ENCODE measurements at regions not wholly inside any gene's neighbourhood (a gene's known extent, or its start where the extent isn't known, plus 50 kb on each side); places are given as distances from the start of the nearest gene placed in this dataset.

DNA sequence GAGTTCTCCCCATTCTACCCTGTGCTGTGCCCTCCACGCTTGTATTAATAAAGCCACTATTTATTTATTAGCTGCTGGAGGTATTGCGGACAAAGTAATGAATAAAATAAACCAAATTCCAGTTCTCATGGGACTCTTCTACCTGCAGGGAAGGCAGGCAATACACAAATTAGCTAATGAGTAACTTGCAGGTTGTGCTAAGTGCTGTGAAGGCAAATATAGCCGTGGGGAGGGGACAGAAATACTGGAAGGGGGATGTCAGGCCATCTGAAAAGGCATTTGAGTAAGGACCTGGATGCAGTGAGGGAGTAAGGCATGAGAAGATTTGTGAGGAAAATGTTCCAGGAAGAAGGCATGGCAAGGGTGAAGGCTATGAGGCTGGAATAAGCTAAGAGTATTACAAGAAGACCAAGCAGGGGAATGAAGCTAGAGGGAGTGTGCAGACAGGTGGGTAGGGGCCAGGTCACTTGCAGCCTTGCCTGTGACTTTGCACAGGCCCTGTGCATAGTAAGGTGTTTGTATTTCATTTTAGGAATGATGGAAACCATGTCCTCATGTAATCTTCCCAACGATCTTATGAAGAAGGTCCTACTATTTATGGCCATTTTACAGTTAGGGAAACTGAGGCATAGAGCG, 167.5 kb downstream of the PTPN11 start:
- Mint-ChIP-seq H3K36me3 (no peaks in the 10 kb centered on the region), H3K27me3 (ENCODE audit: insufficient read depth, low read depth) (peaks cover 7% of the 10 kb centered on the region), H3K9me3 (no peaks in the 10 kb centered on the region), H3K4me1 (peaks cover 4% of the 10 kb centered on the region), H3K4me3 (no peak overlapping the region), H3K27ac (no peak overlapping the region)
- no peak overlapping the region for H3K4me3 ChIP-seq
- no peaks in the 10 kb centered on the region for H3K9me3 ChIP-seq (ENCODE audit: low read depth)
- H3K27me3 ChIP-seq = peaks cover 97% of the 10 kb centered on the region
- H2AFZ ChIP-seq (replicated peaks) = no peak overlapping the region
- DNase-seq (ENCODE audit: low spot score) = no peak
- H4K20me1 ChIP-seq (ENCODE audit: low read depth) = no peaks in the 10 kb centered on the region
- TF ChIP-seq EZH2phosphoT487 (IDR thresholded peaks at IDR 0.05) (no peak), EZH2 (IDR thresholded peaks at IDR 0.05) (no peak)
- TF ChIP-seq, protein P1, sequence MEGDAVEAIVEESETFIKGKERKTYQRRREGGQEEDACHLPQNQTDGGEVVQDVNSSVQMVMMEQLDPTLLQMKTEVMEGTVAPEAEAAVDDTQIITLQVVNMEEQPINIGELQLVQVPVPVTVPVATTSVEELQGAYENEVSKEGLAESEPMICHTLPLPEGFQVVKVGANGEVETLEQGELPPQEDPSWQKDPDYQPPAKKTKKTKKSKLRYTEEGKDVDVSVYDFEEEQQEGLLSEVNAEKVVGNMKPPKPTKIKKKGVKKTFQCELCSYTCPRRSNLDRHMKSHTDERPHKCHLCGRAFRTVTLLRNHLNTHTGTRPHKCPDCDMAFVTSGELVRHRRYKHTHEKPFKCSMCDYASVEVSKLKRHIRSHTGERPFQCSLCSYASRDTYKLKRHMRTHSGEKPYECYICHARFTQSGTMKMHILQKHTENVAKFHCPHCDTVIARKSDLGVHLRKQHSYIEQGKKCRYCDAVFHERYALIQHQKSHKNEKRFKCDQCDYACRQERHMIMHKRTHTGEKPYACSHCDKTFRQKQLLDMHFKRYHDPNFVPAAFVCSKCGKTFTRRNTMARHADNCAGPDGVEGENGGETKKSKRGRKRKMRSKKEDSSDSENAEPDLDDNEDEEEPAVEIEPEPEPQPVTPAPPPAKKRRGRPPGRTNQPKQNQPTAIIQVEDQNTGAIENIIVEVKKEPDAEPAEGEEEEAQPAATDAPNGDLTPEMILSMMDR (IDR thresholded peaks at IDR 0.05) = no peak
- no peak overlapping the region for H3K9ac ChIP-seq
- no peak overlapping the region for H3K27ac ChIP-seq
- H3K4me1 ChIP-seq = no peaks in the 10 kb centered on the region
- no peaks in the 10 kb centered on the region for H3K36me3 ChIP-seq
- H3F3A ChIP-seq (ENCODE audit: low read depth) = no peaks in the 10 kb centered on the region
- no peak overlapping the region for H3K4me2 ChIP-seq
- H3K79me2 ChIP-seq (ENCODE audit: low read depth) = no peaks in the 10 kb centered on the region

DNA sequence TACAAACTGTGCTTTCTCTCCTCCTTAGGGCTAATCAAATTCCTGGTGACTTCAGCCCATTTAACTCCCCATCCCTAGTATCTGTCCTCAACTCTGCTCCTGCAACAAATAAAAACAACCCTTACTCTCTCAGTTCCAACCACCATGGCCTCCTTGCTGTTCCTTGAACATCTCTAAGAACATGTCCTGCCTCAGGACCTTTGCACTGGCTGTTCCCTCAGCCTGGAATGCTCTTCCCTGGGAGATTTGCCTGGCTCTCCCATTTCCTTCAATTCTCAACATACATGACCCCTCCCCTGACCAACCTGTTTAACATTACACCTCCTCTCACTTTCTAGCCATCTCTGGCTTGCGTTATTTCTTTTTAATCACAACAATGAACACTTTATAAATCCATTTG, 170.5 kb downstream of the PTPN11 start:
- Mint-ChIP-seq H3K4me1 (peaks cover under 1% of the 10 kb centered on the region), H3K9me3 (no peaks in the 10 kb centered on the region), H3K27me3 (ENCODE audit: insufficient read depth, low read depth) (peaks cover 8% of the 10 kb centered on the region), H3K36me3 (no peaks in the 10 kb centered on the region), H3K4me3 (no peak overlapping the region), H3K27ac (no peak overlapping the region)
- Histone ChIP-seq H3K9ac (no peak overlapping the region), H3K4me3 (no peak overlapping the region), H3K36me3 (no peaks in the 10 kb centered on the region), H3F3A (ENCODE audit: low read depth) (peaks cover 6% of the 10 kb centered on the region), H3K27me3 (peaks cover 98% of the 10 kb centered on the region), H4K20me1 (ENCODE audit: low read depth) (no peaks in the 10 kb centered on the region), H3K4me1 (no peaks in the 10 kb centered on the region), H3K9me3 (ENCODE audit: low read depth) (no peaks in the 10 kb centered on the region), H3K27ac (no peak overlapping the region), H3K4me2 (no peak overlapping the region), H3K79me2 (ENCODE audit: low read depth) (no peaks in the 10 kb centered on the region), H2AFZ (replicated peaks) (no peak overlapping the region)
- no peak for TF ChIP-seq EZH2phosphoT487 (IDR thresholded peaks at IDR 0.05)
- TF ChIP-seq EZH2 (IDR thresholded peaks at IDR 0.05) = no peak
- TF ChIP-seq, protein P1 (IDR thresholded peaks at IDR 0.05) = no peak
- no peak for DNase-seq (ENCODE audit: low spot score)

DNA sequence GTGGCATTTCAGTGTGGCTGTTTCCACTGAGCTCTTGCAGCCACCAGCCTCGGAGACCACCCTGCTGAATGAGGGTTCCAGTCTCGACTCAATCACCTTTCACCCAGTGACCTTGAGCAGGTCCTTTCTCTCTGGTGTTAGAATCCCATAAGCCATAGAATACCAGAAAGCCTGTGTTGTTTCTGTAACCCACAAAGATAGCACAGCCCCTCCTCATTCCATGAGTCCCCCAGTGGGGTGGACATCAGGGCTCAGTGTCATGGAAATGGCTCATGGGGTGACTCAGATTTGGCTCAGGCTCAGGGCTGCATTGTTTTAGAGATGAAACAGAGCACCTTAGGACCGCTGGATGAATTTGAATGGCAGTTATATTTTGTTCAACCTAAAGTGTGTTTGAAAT, 171.5 kb downstream of the PTPN11 start:
- Histone ChIP-seq H3K79me2 (ENCODE audit: low read depth) (no peaks in the 10 kb centered on the region), H3F3A (ENCODE audit: low read depth) (peaks cover 6% of the 10 kb centered on the region), H3K27ac (no peak overlapping the region), H3K4me2 (no peak overlapping the region), H3K9ac (no peak overlapping the region), H3K9me3 (ENCODE audit: low read depth) (no peaks in the 10 kb centered on the region), H3K36me3 (no peaks in the 10 kb centered on the region), H2AFZ (replicated peaks) (no peak overlapping the region), H3K4me3 (no peak overlapping the region), H4K20me1 (ENCODE audit: low read depth) (no peaks in the 10 kb centered on the region), H3K27me3 (peaks cover 97% of the 10 kb centered on the region), H3K4me1 (no peaks in the 10 kb centered on the region)
- Mint-ChIP-seq H3K4me3 (no peak overlapping the region), H3K9me3 (no peaks in the 10 kb centered on the region), H3K27ac (no peak overlapping the region), H3K4me1 (no peaks in the 10 kb centered on the region), H3K36me3 (no peaks in the 10 kb centered on the region), H3K27me3 (ENCODE audit: insufficient read depth, low read depth) (peaks cover 7% of the 10 kb centered on the region)
- TF ChIP-seq, protein P1 (IDR thresholded peaks at IDR 0.05) = no peak
- TF ChIP-seq EZH2phosphoT487 (IDR thresholded peaks at IDR 0.05) (no peak), EZH2 (IDR thresholded peaks at IDR 0.05) (no peak)
- no peak for DNase-seq (ENCODE audit: low spot score)

Measured in neural progenitor cell (in vitro differentiated cells).